Trophoblast cell (in vitro differentiated cells and primary cell): ENCODE measurements at regions not wholly inside any gene's neighbourhood (a gene's known extent, or its start where the extent isn't known, plus 50 kb on each side); places are given as distances from the start of the nearest gene placed in this dataset.

Source experiments
- DNase-seq, 2 donors: peaks; one replicate each; pipeline ENCODE4 v3.0.0-alpha.2; 2016
- H2AFZ ChIP-seq: 2 replicates; pipeline ENCODE4 v1.6.1; 2013; ENCODE audit warnings: low read length, moderate library complexity, mild to moderate bottlenecking; ENCODE audit not compliant: insufficient read depth, poor library complexity
- H2AK5ac ChIP-seq: 2 replicates; pipeline ENCODE4 v1.6.1; 2013; ENCODE audit warnings: mild to moderate bottlenecking, low read length
- H2BK120ac ChIP-seq: 2 replicates; pipeline ENCODE4 v1.6.1; 2013; ENCODE audit warnings: low read length, mild to moderate bottlenecking, moderate library complexity; ENCODE audit not compliant: insufficient read depth, poor library complexity
- H2BK12ac ChIP-seq: 2 replicates; pipeline ENCODE4 v1.6.1; 2013; ENCODE audit warnings: mild to moderate bottlenecking, low read length, moderate library complexity
- H2BK5ac ChIP-seq: 2 replicates; pipeline ENCODE4 v1.6.1; 2013; ENCODE audit warnings: low read length, low read depth, moderate library complexity, mild to moderate bottlenecking; ENCODE audit not compliant: poor library complexity
- H3K14ac ChIP-seq: 2 replicates; pipeline ENCODE4 v1.6.1; 2013; ENCODE audit warnings: mild to moderate bottlenecking, low read length
- H3K18ac ChIP-seq: 2 replicates; pipeline ENCODE4 v1.6.1; 2013; ENCODE audit warnings: mild to moderate bottlenecking, low read length
- H3K23ac ChIP-seq: 2 replicates; pipeline ENCODE4 v1.6.1; 2013; ENCODE audit warnings: low read length
- H3K27ac ChIP-seq: 2 replicates; pipeline ENCODE4 v1.5.1; 2013; ENCODE audit warnings: low read depth, mild to moderate bottlenecking, inconsistent platforms, low read length, moderate library complexity
- H3K27me3 ChIP-seq: 2 replicates; pipeline ENCODE4 v1.6.1; 2013; ENCODE audit warnings: inconsistent platforms, mild to moderate bottlenecking, low read length, moderate library complexity; ENCODE audit not compliant: insufficient read depth
- H3K36me3 ChIP-seq, 2 experiments: 1 replicate in 1 of 2; 2 replicates in 1 of 2; pipeline ENCODE4 v1.6.1; 2013; ENCODE audit warnings: low read length in 2 of 2, mild to moderate bottlenecking in 2 of 2, moderate library complexity in 1 of 2; ENCODE audit not compliant: insufficient read depth in 2 of 2, control insufficient read depth in 1 of 2
- H3K4ac ChIP-seq: 2 replicates; pipeline ENCODE4 v1.6.1; 2013; ENCODE audit warnings: low read depth, mild to moderate bottlenecking, low read length, moderate library complexity
- H3K4me1 ChIP-seq, 2 experiments: 1 replicate in 1 of 2; 2 replicates in 1 of 2; pipeline ENCODE4 v1.6.1; 2013; ENCODE audit warnings: low read length in 2 of 2, mild to moderate bottlenecking in 2 of 2, moderate library complexity in 1 of 2; ENCODE audit not compliant: insufficient read depth in 2 of 2, control insufficient read depth in 1 of 2
- H3K4me2 ChIP-seq: 2 replicates; pipeline ENCODE4 v1.6.1; 2013; ENCODE audit warnings: inconsistent platforms, mild to moderate bottlenecking, low read length, moderate library complexity
- H3K4me3 ChIP-seq: 2 replicates; pipeline ENCODE4 v1.5.1; 2013; ENCODE audit warnings: mild to moderate bottlenecking, low read depth, low read length, inconsistent platforms
- H3K79me1 ChIP-seq: one replicate; pipeline ENCODE4 v1.6.1; 2013; ENCODE audit warnings: low read length
- H3K79me2 ChIP-seq: 2 replicates; pipeline ENCODE4 v1.6.1; 2013; ENCODE audit warnings: low read length, mild to moderate bottlenecking; ENCODE audit not compliant: control insufficient read depth, insufficient read depth, poor library complexity
- H3K9ac ChIP-seq: 2 replicates; pipeline ENCODE4 v1.6.1; 2013; ENCODE audit warnings: mild to moderate bottlenecking, low read length
- H3K9me3 ChIP-seq: 2 replicates; pipeline ENCODE4 v1.6.1; 2013; ENCODE audit warnings: low read depth, mild to moderate bottlenecking, control low read depth, inconsistent platforms, low read length; ENCODE audit not compliant: insufficient read depth
- H4K12ac ChIP-seq: 2 replicates; pipeline ENCODE4 v1.6.1; 2013; ENCODE audit warnings: low read depth, mild to moderate bottlenecking, low read length, moderate library complexity
- H4K8ac ChIP-seq: 2 replicates; pipeline ENCODE4 v1.6.1; 2013; ENCODE audit warnings: low read depth, mild to moderate bottlenecking, low read length, moderate library complexity
- H4K91ac ChIP-seq: one replicate; pipeline ENCODE4 v1.6.1; 2013; ENCODE audit warnings: low read depth, mild to moderate bottlenecking, low read length, moderate library complexity
- WGBS: extraction: QIAGEN DNeasy Blood & Tissue Kit; methylation state at CpG from one replicate; pipeline ENCODE4 v1.1.7; 2013; ENCODE audit warnings: missing lambda C conversion rate; ENCODE audit not compliant: insufficient read length, insufficient coverage; ENCODE audit errors: extremely low coverage; 5-methylcytosine and 5-hydroxymethylcytosine counted together

GRCh38 chr10:78936412-78937342 lies 132.1 kb upstream of the ZMIZ1 start:
- Histone ChIP-seq H3K27ac (no peak overlapping the region), H4K91ac (no peak overlapping the region), H2AFZ (no peak overlapping the region), H3K9ac (no peak overlapping the region), H2BK120ac (no peak overlapping the region), H2AK5ac (no peak overlapping the region), H3K4me3 (no peak overlapping the region), H3K18ac (no peak overlapping the region), H3K4me2 (no peak overlapping the region), H2BK5ac (no peak overlapping the region), H4K12ac (no peak overlapping the region), H3K79me2 (no peaks in the 10 kb centered on the region), H3K14ac (no peak overlapping the region), H3K79me1 (no peaks in the 10 kb centered on the region), H4K8ac (no peak overlapping the region), H3K36me3 (no peaks in the 10 kb centered on the region), H3K9me3 (peaks cover 2% of the 10 kb centered on the region), H2BK12ac (peak overlapping the region; percentile 16), H3K27me3 (no peaks in the 10 kb centered on the region), H3K4me1 (no peaks in the 10 kb centered on the region), H3K23ac (no peak overlapping the region), H3K4ac (no peak overlapping the region)
- WGBS = no CpG with 5 or more reads among the region's 13 CpGs
- no peak for DNase-seq

GRCh38 chr10:78937393-78937792 lies 131.4 kb upstream of the ZMIZ1 start:
- Histone ChIP-seq H2BK120ac (no peak overlapping the region), H4K8ac (no peak overlapping the region), H3K4me1 (no peaks in the 10 kb centered on the region), H3K4ac (no peak overlapping the region), H3K79me1 (no peaks in the 10 kb centered on the region), H3K18ac (no peak overlapping the region), H3K27me3 (no peaks in the 10 kb centered on the region), H2BK12ac (no peak overlapping the region), H3K9me3 (peaks cover 2% of the 10 kb centered on the region), H3K4me3 (no peak overlapping the region), H3K23ac (no peak overlapping the region), H4K91ac (no peak overlapping the region), H2AK5ac (no peak overlapping the region), H2AFZ (no peak overlapping the region), H3K14ac (no peak overlapping the region), H3K27ac (no peak overlapping the region), H3K4me2 (no peak overlapping the region), H3K36me3 (no peaks in the 10 kb centered on the region), H3K79me2 (no peaks in the 10 kb centered on the region), H2BK5ac (no peak overlapping the region), H3K9ac (no peak overlapping the region), H4K12ac (no peak overlapping the region)
- no peak for DNase-seq
- no CpG with 5 or more reads among the region's 5 CpGs for WGBS

GRCh38 chr10:78937800-78938694 lies 130.7 kb upstream of the ZMIZ1 start:
- DNase-seq = no peak
- H3K18ac ChIP-seq = no peak overlapping the region
- no peaks in the 10 kb centered on the region for H3K79me1 ChIP-seq
- no peak overlapping the region for H3K23ac ChIP-seq
- no peak overlapping the region for H3K4me3 ChIP-seq
- H2BK120ac ChIP-seq = no peak overlapping the region
- H2AFZ ChIP-seq = no peak overlapping the region
- H3K9ac ChIP-seq = no peak overlapping the region
- H4K8ac ChIP-seq = no peak overlapping the region
- H4K12ac ChIP-seq = no peak overlapping the region
- H3K79me2 ChIP-seq = no peaks in the 10 kb centered on the region
- no peak overlapping the region for H3K4ac ChIP-seq
- H3K14ac ChIP-seq = no peak overlapping the region
- peaks cover 2% of the 10 kb centered on the region for H3K9me3 ChIP-seq
- H3K4me2 ChIP-seq = no peak overlapping the region
- no peak overlapping the region for H2BK12ac ChIP-seq
- H3K27ac ChIP-seq = no peak overlapping the region
- no peak overlapping the region for H2BK5ac ChIP-seq
- no peaks in the 10 kb centered on the region for H3K4me1 ChIP-seq
- no peaks in the 10 kb centered on the region for H3K36me3 ChIP-seq
- H2AK5ac ChIP-seq = no peak overlapping the region
- H3K27me3 ChIP-seq = no peaks in the 10 kb centered on the region
- H4K91ac ChIP-seq = no peak overlapping the region
- WGBS = no CpG with 5 or more reads among the region's 10 CpGs

- no peak overlapping the region for H3K27ac ChIP-seq
- H3K4me3 ChIP-seq = no peak overlapping the region
- H3K79me1 ChIP-seq = no peaks in the 10 kb centered on the region
- no peak overlapping the region for H3K18ac ChIP-seq
- no peak for DNase-seq
- H2AK5ac ChIP-seq = no peak overlapping the region
- H3K4me1 ChIP-seq = no peaks in the 10 kb centered on the region
- WGBS = no CpG with 5 or more reads among the region's 11 CpGs
- no peaks in the 10 kb centered on the region for H3K79me2 ChIP-seq
- H3K36me3 ChIP-seq = no peaks in the 10 kb centered on the region
- H3K27me3 ChIP-seq = no peaks in the 10 kb centered on the region
- no peak overlapping the region for H4K8ac ChIP-seq
- no peak overlapping the region for H2BK5ac ChIP-seq
- no peak overlapping the region for H2AFZ ChIP-seq
- H3K23ac ChIP-seq = no peak overlapping the region
- no peak overlapping the region for H3K4ac ChIP-seq
- no peak overlapping the region for H2BK12ac ChIP-seq
- H4K12ac ChIP-seq = no peak overlapping the region
- H3K4me2 ChIP-seq = no peak overlapping the region
- H3K9ac ChIP-seq = no peak overlapping the region
- no peak overlapping the region for H3K14ac ChIP-seq
- no peak overlapping the region for H4K91ac ChIP-seq
- no peak overlapping the region for H2BK120ac ChIP-seq
- H3K9me3 ChIP-seq = peaks cover 2% of the 10 kb centered on the region
Observed at GRCh38 chr10:78938695-78939672, 129.8 kb upstream of the ZMIZ1 start.
